GM18520 (cell line): ENCODE measurements at regions not wholly inside any gene's neighbourhood (a gene's known extent, or its start where the extent isn't known, plus 50 kb on each side); places are given as distances from the start of the nearest gene placed in this dataset.
"Not testable (repeated sequence)": the region's sequence is repeated elsewhere in the genome, so short reads cannot be mapped to it uniquely, and the experiment has no call there.

ENCODE experiments used
- ATAC-seq: cut with Tn5 transposase; IDR thresholded peaks from one replicate; pipeline ENCODE4 v1.9.1; 2021; ENCODE audit not compliant: unreplicated experiment

- ATAC-seq, result no peak
These were observed 100.0 kb upstream of the TRIM24 start for GRCh38 chr7:138359870-138360559.

GRCh38 chr7:138363721-138364120 is 96.3 kb upstream of the TRIM24 start:
- ATAC-seq, result no peak

- ATAC-seq, result not testable (repeated sequence)
These were observed 93.9 kb upstream of the TRIM24 start for GRCh38 chr7:138366137-138366536.

GRCh38 chr7:138366676-138367075 is 93.4 kb upstream of the TRIM24 start:
- ATAC-seq, result not testable (repeated sequence)

GRCh38 chr7:138369797-138370196 is 90.3 kb upstream of the TRIM24 start:
- no peak for ATAC-seq

- ATAC-seq, result no peak
These were observed 89.1 kb upstream of the TRIM24 start for GRCh38 chr7:138370956-138371355.

- no peak for ATAC-seq
These were observed 85.9 kb upstream of the TRIM24 start for GRCh38 chr7:138374119-138374693.

GRCh38 chr7:138377306-138377705 is 82.8 kb upstream of the TRIM24 start:
- no peak for ATAC-seq

GRCh38 chr7:138378741-138379559 is 81.1 kb upstream of the TRIM24 start:
- no peak for ATAC-seq

- ATAC-seq, result no peak
These were observed 77.0 kb upstream of the TRIM24 start for GRCh38 chr7:138382862-138383565.

GRCh38 chr7:138386821-138387220 is 73.2 kb upstream of the TRIM24 start:
- no peak for ATAC-seq

GRCh38 chr7:138387755-138388475 is 72.1 kb upstream of the TRIM24 start:
- no peak for ATAC-seq

GRCh38 chr7:138388673-138389491 is 71.2 kb upstream of the TRIM24 start:
- no peak for ATAC-seq

GRCh38 chr7:138395763-138396162 is 64.3 kb upstream of the TRIM24 start:
- no peak for ATAC-seq

GRCh38 chr7:138396251-138397070 is 63.6 kb upstream of the TRIM24 start:
- peak; percentile 73 for ATAC-seq

GRCh38 chr7:138397071-138397433 is 63.0 kb upstream of the TRIM24 start:
- not testable (repeated sequence) for ATAC-seq

- ATAC-seq, result no peak
These were observed 61.2 kb upstream of the TRIM24 start for GRCh38 chr7:138398857-138399256.

GRCh38 chr7:138400400-138400886 is 59.6 kb upstream of the TRIM24 start:
- no peak for ATAC-seq

- ATAC-seq, result no peak
These were observed 57.3 kb upstream of the TRIM24 start for GRCh38 chr7:138402749-138403148.
